Left renal pelvis (tissue), 4 donors: ENCODE measurements at regions not wholly inside any gene's neighbourhood (a gene's known extent, or its start where the extent isn't known, plus 50 kb on each side); places are given as distances from the start of the nearest gene placed in this dataset.
A peak's percentile ranks its signal among the peaks of the same experiment; 100 is the strongest.
"Not testable (repeated sequence)": the region's sequence is repeated elsewhere in the genome, so short reads cannot be mapped to it uniquely, and the experiment has no call there.

Experiments used
- DNase-seq, 4 donors: peaks; one replicate each; pipeline ENCODE4 v3.0.0-alpha.2; 2013; ENCODE audit warnings: low read depth in 4 of 4, low spot score in 3 of 4

DNA sequence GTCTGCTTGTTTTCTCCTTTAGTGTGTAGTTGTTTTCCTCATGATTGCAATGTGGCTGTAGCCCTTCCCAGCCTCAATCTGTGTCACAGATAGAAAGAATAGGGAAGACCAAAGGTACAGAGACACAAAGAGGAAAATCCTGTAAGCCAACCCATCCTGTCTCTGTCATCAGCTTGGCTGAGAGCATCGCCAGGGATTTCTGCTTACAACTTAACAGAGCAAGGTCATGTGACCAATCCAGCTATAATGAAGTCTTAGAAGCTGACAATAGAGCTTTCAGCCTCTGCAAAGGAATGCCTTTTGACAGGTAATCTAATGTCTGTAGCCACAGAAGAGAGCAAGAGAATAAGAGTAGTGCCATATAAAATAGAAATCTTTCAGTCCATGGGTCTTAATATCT is 1598.0 kb upstream of the AGA start:
- DNase-seq: no peak

- no peak for DNase-seq
These were observed 1606.7 kb upstream of the AGA start for GRCh38 chr4:179048839-179049453.

- no peak for DNase-seq
These were observed 1609.0 kb upstream of the AGA start for GRCh38 chr4:179051206-179051605.

DNA sequence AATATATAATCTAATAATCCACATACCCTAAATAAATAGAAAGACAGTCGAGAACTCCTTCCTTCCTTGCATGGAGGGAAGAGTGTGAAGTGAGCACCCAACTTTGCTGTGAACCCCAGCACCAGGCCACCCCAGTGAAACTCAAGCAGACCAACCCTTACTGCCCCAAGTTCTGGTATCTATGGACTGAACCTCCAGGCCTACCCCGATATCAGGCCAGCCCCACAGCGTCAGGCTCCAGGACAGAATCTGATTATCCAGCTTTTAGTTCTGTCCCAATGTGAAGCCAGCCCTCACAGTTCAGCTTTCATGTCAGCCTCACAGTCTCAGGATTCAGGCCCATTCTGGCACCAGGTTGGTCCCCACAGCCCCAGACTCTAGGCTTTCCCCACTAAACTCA is 1617.2 kb upstream of the AGA start:
- no peak for DNase-seq

GRCh38 chr4:179066254-179066653 is 1624.0 kb upstream of the AGA start:
- not testable (repeated sequence) for DNase-seq

DNA sequence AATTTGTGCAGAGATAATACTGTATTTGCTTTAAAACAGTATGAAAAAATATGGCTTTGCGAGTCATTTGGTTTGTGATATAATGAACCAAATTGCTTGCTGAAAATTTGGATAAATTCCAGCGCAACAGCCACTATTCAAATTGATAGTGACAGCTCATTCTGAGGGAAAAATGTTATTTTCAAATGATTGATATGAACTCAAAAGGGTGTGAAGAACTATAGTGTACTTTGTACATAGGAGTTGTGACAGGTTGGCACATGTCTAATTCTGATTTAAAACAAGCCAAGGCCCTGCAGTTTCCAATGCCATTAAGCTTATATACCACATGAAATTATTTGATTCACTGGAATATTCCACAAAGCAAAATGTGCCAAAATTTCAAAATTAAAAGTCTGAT is 1628.9 kb upstream of the AGA start:
- DNase-seq: no peak

GRCh38 chr4:179076865-179077264 is 1634.6 kb upstream of the AGA start:
- no peak for DNase-seq

GRCh38 chr4:179095585-179096221 is 1653.5 kb upstream of the AGA start:
- peak; percentile 27 to 42 (median 29) for DNase-seq

GRCh38 chr4:179097741-179098140 is 1655.5 kb upstream of the AGA start:
- peak in 3 of 4 donors; percentile 24 to 57 (median 39) for DNase-seq

DNA sequence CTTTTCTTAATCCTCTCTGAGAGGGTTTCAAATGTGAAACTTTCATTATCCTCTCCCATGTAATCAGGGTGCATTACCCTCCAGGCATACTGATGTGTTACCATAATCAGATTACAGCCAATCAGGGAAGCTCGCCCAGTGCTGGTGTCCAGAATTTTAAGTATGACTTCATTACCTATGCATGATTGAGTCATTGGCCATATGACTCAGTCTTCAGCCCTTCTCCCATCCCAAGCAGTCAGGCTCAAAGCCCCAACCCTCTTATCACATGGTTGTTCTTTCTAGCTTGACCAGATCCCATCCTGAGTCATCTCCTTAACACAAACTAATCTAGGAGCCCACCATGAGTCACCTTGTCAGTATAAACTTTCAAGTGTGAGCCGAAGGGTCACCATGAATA is 1668.1 kb upstream of the AGA start:
- DNase-seq: no peak

GRCh38 chr4:179110816-179111215 is 1668.6 kb upstream of the AGA start:
- DNase-seq: no peak

DNA sequence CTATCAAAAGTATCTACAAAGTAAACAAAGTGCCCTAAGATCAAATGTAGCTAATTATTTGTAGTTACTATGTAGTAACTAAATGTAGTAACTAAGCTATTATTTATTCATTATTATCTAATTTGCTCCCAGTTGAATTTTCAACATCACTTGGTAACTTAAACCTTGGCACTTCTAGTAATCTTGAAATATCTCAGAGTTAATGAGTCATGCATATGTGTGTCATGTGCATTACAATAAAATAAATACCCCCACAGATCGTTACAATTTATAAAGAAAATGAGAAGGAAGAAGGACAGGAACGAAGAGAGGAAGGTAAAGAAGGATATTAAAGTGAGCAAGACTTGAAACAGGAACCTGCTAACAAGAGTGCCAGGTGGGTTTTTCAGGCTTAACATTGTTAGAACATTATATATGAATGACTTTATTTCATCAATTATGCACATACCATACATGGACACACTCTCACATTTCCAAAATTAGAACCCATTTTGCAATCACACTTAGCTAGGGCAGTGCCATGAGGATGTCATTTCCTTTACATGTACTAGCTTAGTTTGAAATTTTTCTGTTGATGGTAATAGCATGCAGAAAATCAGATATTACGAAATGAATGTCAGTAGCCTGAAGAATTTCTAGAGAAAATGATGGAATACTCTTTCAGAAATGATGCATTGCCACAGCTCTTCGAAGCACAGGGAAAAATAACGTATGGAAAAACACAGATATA is 1670.4 kb upstream of the AGA start:
- no peak for DNase-seq

- DNase-seq: no peak
These were observed 1672.4 kb upstream of the AGA start for GRCh38 chr4:179114615-179115014.

DNA sequence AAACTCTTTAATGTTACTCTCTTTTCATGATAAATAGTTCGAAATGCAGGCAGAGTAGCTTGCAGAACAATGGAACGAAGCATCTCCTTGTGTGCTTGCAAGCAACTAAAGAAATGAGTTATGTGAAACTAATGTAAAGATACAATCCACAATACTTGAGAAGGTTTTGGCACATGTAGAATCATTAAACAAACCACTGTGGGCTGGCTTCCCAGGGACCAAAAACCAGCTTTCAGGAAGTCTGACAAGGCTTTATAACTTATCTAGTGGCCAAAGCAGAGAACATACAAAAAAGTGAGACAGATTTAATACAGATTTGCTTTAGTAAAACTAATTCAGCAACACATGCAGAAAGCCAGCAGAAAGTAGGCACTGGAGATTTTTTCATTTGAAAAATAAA is 1673.8 kb upstream of the AGA start:
- DNase-seq: no peak

DNA sequence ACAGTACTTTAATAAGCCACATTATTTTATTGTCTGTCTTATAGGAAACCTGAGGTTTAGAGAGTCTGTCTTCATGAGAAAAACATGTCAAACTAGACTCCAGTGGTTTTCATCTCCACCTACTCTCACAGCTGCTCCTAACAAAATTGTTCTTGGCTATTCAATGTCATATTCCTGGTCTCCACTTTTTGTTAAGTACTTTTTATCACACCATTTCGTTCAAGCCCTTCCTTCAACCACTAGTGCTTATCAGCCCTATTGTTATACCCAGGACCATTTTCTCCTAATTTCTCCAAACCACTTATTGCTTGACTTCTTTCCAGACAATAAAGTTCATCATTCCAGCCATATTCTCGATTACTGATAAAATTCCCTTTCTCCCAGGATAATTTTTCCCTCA is 1674.3 kb upstream of the AGA start:
- no peak for DNase-seq

DNA sequence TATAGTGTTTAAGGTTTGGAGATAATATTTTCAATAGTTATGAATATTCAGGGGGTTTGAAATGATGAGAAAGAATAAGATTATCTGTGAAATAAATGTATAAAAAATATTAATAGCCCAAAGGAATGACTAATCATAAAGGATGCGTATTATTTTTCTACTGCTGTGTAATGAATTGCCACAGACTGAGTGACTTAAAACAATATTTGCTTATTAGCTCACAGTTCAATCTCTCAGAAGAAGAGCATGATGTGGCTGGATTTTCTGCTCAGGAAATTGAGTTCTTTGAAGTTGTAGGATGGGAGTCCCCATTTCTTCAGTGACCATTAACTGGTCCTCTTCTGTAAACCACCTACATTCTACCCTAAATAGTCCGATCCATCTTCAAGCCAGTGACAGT is 1680.8 kb upstream of the AGA start:
- DNase-seq: no peak

GRCh38 chr4:179124419-179124818 is 1682.2 kb upstream of the AGA start:
- no peak for DNase-seq

- DNase-seq: no peak
These were observed 1682.7 kb upstream of the AGA start for GRCh38 chr4:179124957-179125356.

DNA sequence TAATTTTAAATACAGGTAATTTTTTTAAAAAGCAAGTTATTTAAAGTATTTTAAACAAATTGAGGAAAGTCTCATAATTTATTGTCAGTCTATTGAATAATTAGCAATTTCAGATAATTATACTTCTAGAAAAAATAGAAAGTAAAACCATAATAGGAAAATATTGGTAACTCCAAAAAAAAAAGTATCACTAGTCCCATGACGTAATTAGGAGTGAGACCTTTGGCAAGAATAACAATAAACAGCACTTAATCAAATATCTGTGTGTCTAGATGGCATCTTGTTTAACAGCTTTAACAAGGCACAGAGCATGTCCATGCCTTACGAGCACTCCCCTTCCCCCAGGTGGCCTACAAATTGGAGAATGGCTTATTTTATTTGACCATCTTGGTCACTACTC is 1683.6 kb upstream of the AGA start:
- no peak for DNase-seq

- DNase-seq: no peak
These were observed 1686.1 kb upstream of the AGA start for GRCh38 chr4:179128299-179128698.

GRCh38 chr4:179130122-179130714 is 1688.0 kb upstream of the AGA start:
- no peak for DNase-seq
